GM19463 (cell line): ENCODE measurements at regions not wholly inside any gene's neighbourhood (a gene's known extent, or its start where the extent isn't known, plus 50 kb on each side); places are given as distances from the start of the nearest gene placed in this dataset.

Source experiments
- ATAC-seq: cut with Tn5 transposase; IDR thresholded peaks from one replicate; pipeline ENCODE4 v1.9.1; 2021; ENCODE audit warnings: mild to moderate bottlenecking, moderate library complexity; ENCODE audit not compliant: unreplicated experiment

- no peak for ATAC-seq
These were observed 562.2 kb upstream of the ZFHX3 start for GRCh38 chr16:73610160-73610559.

GRCh38 chr16:73608911-73609310 is 561.0 kb upstream of the ZFHX3 start:
- ATAC-seq: no peak

GRCh38 chr16:73605309-73605708 is 557.4 kb upstream of the ZFHX3 start:
- ATAC-seq: no peak

- peak; percentile 57 for ATAC-seq
These were observed 554.0 kb upstream of the ZFHX3 start for GRCh38 chr16:73601911-73602310.

GRCh38 chr16:73599870-73600269 is 551.9 kb upstream of the ZFHX3 start:
- no peak for ATAC-seq

GRCh38 chr16:73599351-73599750 is 551.4 kb upstream of the ZFHX3 start:
- no peak for ATAC-seq

- ATAC-seq: no peak
These were observed 536.2 kb upstream of the ZFHX3 start for GRCh38 chr16:73584157-73584556.

GRCh38 chr16:73572135-73572828 is 524.4 kb upstream of the ZFHX3 start:
- no peak for ATAC-seq

GRCh38 chr16:73569266-73569980 is 521.5 kb upstream of the ZFHX3 start:
- no peak for ATAC-seq

GRCh38 chr16:73568769-73569168 is 520.8 kb upstream of the ZFHX3 start:
- ATAC-seq: no peak

- no peak for ATAC-seq
These were observed 518.0 kb upstream of the ZFHX3 start for GRCh38 chr16:73565925-73566324.

GRCh38 chr16:73565263-73565662 is 517.3 kb upstream of the ZFHX3 start:
- ATAC-seq: no peak

GRCh38 chr16:73563709-73564108 is 515.8 kb upstream of the ZFHX3 start:
- ATAC-seq: no peak

GRCh38 chr16:73560497-73560896 is 512.6 kb upstream of the ZFHX3 start:
- no peak for ATAC-seq

GRCh38 chr16:73558219-73558618 is 510.3 kb upstream of the ZFHX3 start:
- ATAC-seq: no peak

- ATAC-seq: no peak
These were observed 506.2 kb upstream of the ZFHX3 start for GRCh38 chr16:73553941-73554660.

- no peak for ATAC-seq
These were observed 502.2 kb upstream of the ZFHX3 start for GRCh38 chr16:73549984-73550631.

GRCh38 chr16:73547552-73548403 is 499.9 kb upstream of the ZFHX3 start:
- no peak for ATAC-seq

GRCh38 chr16:73546341-73546845 is 498.5 kb upstream of the ZFHX3 start:
- ATAC-seq: no peak

- no peak for ATAC-seq
These were observed 497.8 kb upstream of the ZFHX3 start for GRCh38 chr16:73545755-73546154.
